ENCODE measurements at regions not wholly inside any gene's neighbourhood (a gene's known extent, or its start where the extent isn't known, plus 50 kb on each side); places are given as distances from the start of the nearest gene placed in this dataset.

GRCh38 chrX:7399373-7399772 lies 251.4 kb upstream of the PUDP start:
- Histone ChIP-seq H3K4me3 (replicated peaks in 1 of 3; ENCODE audit: insufficient read depth in 1 of 3, low read depth in 1 of 3, low read length in 3 of 3) (no peak overlapping the region), H3K4me1 (ENCODE audit: control insufficient read depth, extremely low read depth, insufficient read depth, low read length) (no peaks in the 10 kb centered on the region), H3K4me2 (ENCODE audit: insufficient read depth, low read length) (no peak overlapping the region), H3K27ac (ENCODE audit: insufficient read depth, low read depth, low read length) (no peak overlapping the region), H3K9me3 (replicated peaks; ENCODE audit: control insufficient read depth, insufficient read depth, low read length) (no peaks in the 10 kb centered on the region), H3K36me3 (ENCODE audit: control insufficient read depth in 2 of 2, extremely low read depth in 1 of 2, insufficient read depth in 2 of 2, low read length in 2 of 2) (no peaks in the 10 kb centered on the region), H3K27me3 (ENCODE audit: control insufficient read depth in 2 of 2, insufficient read depth in 2 of 2, low read length in 2 of 2) (no peaks in the 10 kb centered on the region), H3K79me2 (ENCODE audit: control insufficient read depth, insufficient read depth, low read length) (no peaks in the 10 kb centered on the region), H3K9ac (replicated peaks; ENCODE audit: extremely low read depth, insufficient read depth, low read length) (no peak overlapping the region), H4K20me1 (replicated peaks; ENCODE audit: control insufficient read depth, extremely low read depth, insufficient read depth, low read length) (no peaks in the 10 kb centered on the region), H3K9me1 (replicated peaks; ENCODE audit: control insufficient read depth, extremely low read depth, insufficient read depth, low read length) (no peaks in the 10 kb centered on the region), H2AFZ (ENCODE audit: low read depth, low read length) (no peak overlapping the region)
- no TSS peak for BruUV-seq (replicated peaks)
- FAIRE-seq (no peak), DNase-seq (ENCODE audit: low read depth, low spot score) (no peak)
- TF ChIP-seq MAX (IDR thresholded peaks at IDR 0.05; ENCODE audit: insufficient read depth, insufficient read length) = no peak
- TF ChIP-seq GATA2 (IDR thresholded peaks at IDR 0.05; ENCODE audit: insufficient read depth, insufficient read length, low read depth, low read length) = no peak
- TF ChIP-seq CTCF (IDR thresholded peaks at IDR 0.05; ENCODE audit: extremely low read depth in 1 of 2, insufficient read depth in 1 of 2, low read depth in 1 of 2, low read length in 2 of 2) = no peak
- TF ChIP-seq MYC (IDR thresholded peaks at IDR 0.05; ENCODE audit: low read depth, low read length) = no peak
- TF ChIP-seq POLR2AphosphoS5 (IDR thresholded peaks at IDR 0.05; ENCODE audit: insufficient read depth, low read depth, low read length) = no peak
- no peak for TF ChIP-seq EZH2 (IDR thresholded peaks at IDR 0.05; ENCODE audit: borderline replicate concordance, low read depth, low read length, severe bottlenecking)
- no peak for TF ChIP-seq POLR2A (IDR thresholded peaks at IDR 0.05; ENCODE audit: low read depth, low read length)
- intact Hi-C loops (cut with micrococcal nuclease) (no loop called here), dilution Hi-C loops (cut with MboI; ENCODE audit: extremely low pct_ligation_motif_present, low sequenced_read_pairs) (no loop called here)
- ChIA-PET POLR2A (no interaction called here), CTCF (no interaction called here)

GRCh38 chrX:7390441-7390840 lies 242.5 kb upstream of the PUDP start:
- Histone ChIP-seq H3K4me2 (ENCODE audit: insufficient read depth, low read length) (no peak overlapping the region), H2AFZ (ENCODE audit: low read depth, low read length) (no peak overlapping the region), H4K20me1 (replicated peaks; ENCODE audit: control insufficient read depth, extremely low read depth, insufficient read depth, low read length) (no peaks in the 10 kb centered on the region), H3K36me3 (ENCODE audit: control insufficient read depth in 2 of 2, extremely low read depth in 1 of 2, insufficient read depth in 2 of 2, low read length in 2 of 2) (no peaks in the 10 kb centered on the region), H3K4me3 (replicated peaks in 1 of 3; ENCODE audit: insufficient read depth in 1 of 3, low read depth in 1 of 3, low read length in 3 of 3) (no peak overlapping the region), H3K9ac (replicated peaks; ENCODE audit: extremely low read depth, insufficient read depth, low read length) (no peak overlapping the region), H3K9me3 (replicated peaks; ENCODE audit: control insufficient read depth, insufficient read depth, low read length) (no peaks in the 10 kb centered on the region), H3K4me1 (ENCODE audit: control insufficient read depth, extremely low read depth, insufficient read depth, low read length) (no peaks in the 10 kb centered on the region), H3K27me3 (ENCODE audit: control insufficient read depth in 2 of 2, insufficient read depth in 2 of 2, low read length in 2 of 2) (no peaks in the 10 kb centered on the region), H3K27ac (ENCODE audit: insufficient read depth, low read depth, low read length) (no peak overlapping the region), H3K9me1 (replicated peaks; ENCODE audit: control insufficient read depth, extremely low read depth, insufficient read depth, low read length) (no peaks in the 10 kb centered on the region), H3K79me2 (ENCODE audit: control insufficient read depth, insufficient read depth, low read length) (no peaks in the 10 kb centered on the region)
- BruUV-seq (replicated peaks) = no TSS peak
- intact Hi-C loops (cut with micrococcal nuclease) = no loop called here
- TF ChIP-seq MAX (IDR thresholded peaks at IDR 0.05; ENCODE audit: insufficient read depth, insufficient read length) = no peak
- no peak for TF ChIP-seq JUN (IDR thresholded peaks at IDR 0.05; ENCODE audit: borderline replicate concordance, insufficient read depth, insufficient read length, low read depth)
- no peak for TF ChIP-seq MYC (IDR thresholded peaks at IDR 0.05; ENCODE audit: low read depth, low read length)
- no peak for TF ChIP-seq POLR2AphosphoS5 (IDR thresholded peaks at IDR 0.05; ENCODE audit: insufficient read depth, low read depth, low read length)
- TF ChIP-seq FOS (IDR thresholded peaks at IDR 0.05; ENCODE audit: borderline replicate concordance, insufficient read depth, low read length) = no peak
- no peak for TF ChIP-seq EZH2 (IDR thresholded peaks at IDR 0.05; ENCODE audit: borderline replicate concordance, low read depth, low read length, severe bottlenecking)
- no peak for TF ChIP-seq POLR2A (IDR thresholded peaks at IDR 0.05; ENCODE audit: low read depth, low read length)
- no peak for TF ChIP-seq CTCF (IDR thresholded peaks at IDR 0.05; ENCODE audit: extremely low read depth in 1 of 2, insufficient read depth in 1 of 2, low read depth in 1 of 2, low read length in 2 of 2)
- no peak for TF ChIP-seq GATA2 (IDR thresholded peaks at IDR 0.05; ENCODE audit: insufficient read depth, insufficient read length, low read depth, low read length)
- ChIA-PET CTCF (no interaction called here), POLR2A (no interaction called here)
- DNase-seq (ENCODE audit: low read depth, low spot score) (no peak), FAIRE-seq (no peak)
- dilution Hi-C loops (cut with MboI; ENCODE audit: extremely low pct_ligation_motif_present, low sequenced_read_pairs) = no loop called here
